ENCODE measurements at regions not wholly inside any gene's neighbourhood (a gene's known extent, or its start where the extent isn't known, plus 50 kb on each side); places are given as distances from the start of the nearest gene placed in this dataset.
"Not testable (repeated sequence)": the region's sequence is repeated elsewhere in the genome, so short reads cannot be mapped to it uniquely, and the experiment has no call there.

DNA sequence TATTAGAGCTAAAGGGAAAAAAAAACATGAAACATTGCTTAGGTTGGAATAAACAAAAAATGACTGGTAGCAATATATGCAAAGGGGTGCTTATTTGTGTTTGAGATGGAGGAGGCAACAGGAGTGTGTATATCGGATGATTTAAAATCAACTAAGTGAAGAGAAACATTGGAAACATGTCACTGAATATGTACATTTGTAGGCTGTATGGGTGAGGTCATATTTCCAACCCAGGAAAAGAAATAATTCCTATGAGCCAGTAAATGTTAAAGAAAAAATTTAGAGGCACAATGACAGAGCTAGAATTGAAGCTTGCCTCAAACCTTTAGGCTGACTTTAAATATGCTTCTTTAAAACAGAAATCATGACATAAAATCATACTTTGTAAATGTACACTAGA lies 709.0 kb upstream of the SEMA3D start:
- Histone ChIP-seq H2AFZ (ENCODE audit: insufficient read depth, low read length, poor library complexity) (no peak overlapping the region), H3K79me1 (ENCODE audit: low read length) (no peaks in the 10 kb centered on the region), H3K4me1 (ENCODE audit: control insufficient read depth in 1 of 2, insufficient read depth in 2 of 2, low read length in 2 of 2) (no peaks in the 10 kb centered on the region), H2AK5ac (ENCODE audit: low read length) (no peak overlapping the region), H2BK120ac (ENCODE audit: insufficient read depth, low read length, poor library complexity) (no peak overlapping the region), H3K4me3 (ENCODE audit: low read depth, low read length) (no peak overlapping the region), H4K8ac (ENCODE audit: low read depth, low read length) (no peak overlapping the region), H4K12ac (ENCODE audit: low read depth, low read length) (no peak overlapping the region), H3K9ac (ENCODE audit: low read length) (no peak overlapping the region), H3K4me2 (ENCODE audit: low read length) (no peak overlapping the region), H3K18ac (ENCODE audit: low read length) (no peak overlapping the region), H3K9me3 (ENCODE audit: insufficient read depth, low read depth, low read length) (no peaks in the 10 kb centered on the region), H4K91ac (ENCODE audit: low read depth, low read length) (no peak overlapping the region), H3K36me3 (ENCODE audit: control insufficient read depth in 1 of 2, insufficient read depth in 2 of 2, low read length in 2 of 2) (no peaks in the 10 kb centered on the region), H3K79me2 (ENCODE audit: control insufficient read depth, insufficient read depth, low read length, poor library complexity) (no peaks in the 10 kb centered on the region), H3K14ac (ENCODE audit: low read length) (no peak overlapping the region), H2BK12ac (ENCODE audit: low read length) (no peak overlapping the region), H3K27ac (ENCODE audit: low read depth, low read length) (no peak overlapping the region), H3K23ac (ENCODE audit: low read length) (no peak overlapping the region), H3K27me3 (ENCODE audit: insufficient read depth, low read length) (no peaks in the 10 kb centered on the region), H3K4ac (ENCODE audit: low read depth, low read length) (no peak overlapping the region), H2BK5ac (ENCODE audit: low read depth, low read length, poor library complexity) (no peak overlapping the region)
- DNase-seq, result no peak
- no CpG with 5 or more reads among the region's 1 CpG for WGBS (ENCODE audit: extremely low coverage, insufficient coverage, insufficient read length)

DNA sequence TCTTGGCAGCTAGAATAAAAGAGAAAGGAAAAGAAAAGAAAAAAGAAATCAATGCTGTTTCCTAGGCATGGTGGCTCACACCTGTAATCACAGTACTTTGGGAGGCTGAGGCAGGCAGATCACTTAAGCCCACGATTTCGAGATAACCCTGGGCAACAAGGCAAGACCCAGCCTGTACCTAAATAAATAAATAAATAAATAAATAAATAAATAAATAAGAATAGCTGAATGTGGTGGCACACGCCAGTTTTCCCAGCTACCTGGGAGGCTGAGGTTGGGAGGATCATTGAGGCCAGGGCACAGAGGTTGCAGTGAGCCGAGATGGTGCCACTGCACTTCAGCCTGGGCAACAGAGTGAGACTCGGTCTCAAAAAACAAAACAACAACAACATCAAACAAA lies 705.0 kb upstream of the SEMA3D start:
- not testable (repeated sequence) for H3K4ac ChIP-seq (ENCODE audit: low read depth, low read length); H3K79me1 ChIP-seq (ENCODE audit: low read length); H3K23ac ChIP-seq (ENCODE audit: low read length); H3K79me2 ChIP-seq (ENCODE audit: control insufficient read depth, insufficient read depth, low read length, poor library complexity); H3K4me3 ChIP-seq (ENCODE audit: low read depth, low read length); H2AFZ ChIP-seq (ENCODE audit: insufficient read depth, low read length, poor library complexity); H3K18ac ChIP-seq (ENCODE audit: low read length); H2BK120ac ChIP-seq (ENCODE audit: insufficient read depth, low read length, poor library complexity); DNase-seq; H4K91ac ChIP-seq (ENCODE audit: low read depth, low read length); H3K9ac ChIP-seq (ENCODE audit: low read length); H2BK12ac ChIP-seq (ENCODE audit: low read length); H3K36me3 ChIP-seq (ENCODE audit: control insufficient read depth in 1 of 2, insufficient read depth in 2 of 2, low read length in 2 of 2); H4K12ac ChIP-seq (ENCODE audit: low read depth, low read length); H3K9me3 ChIP-seq (ENCODE audit: insufficient read depth, low read depth, low read length); H2AK5ac ChIP-seq (ENCODE audit: low read length); H3K14ac ChIP-seq (ENCODE audit: low read length); H2BK5ac ChIP-seq (ENCODE audit: low read depth, low read length, poor library complexity); H4K8ac ChIP-seq (ENCODE audit: low read depth, low read length); H3K4me1 ChIP-seq (ENCODE audit: control insufficient read depth in 1 of 2, insufficient read depth in 2 of 2, low read length in 2 of 2); H3K4me2 ChIP-seq (ENCODE audit: low read length); H3K27ac ChIP-seq (ENCODE audit: low read depth, low read length); H3K27me3 ChIP-seq (ENCODE audit: insufficient read depth, low read length)
- no CpG with 5 or more reads among the region's 5 CpGs for WGBS (ENCODE audit: extremely low coverage, insufficient coverage, insufficient read length)

GRCh38 chr7:85890244-85890811 lies 703.5 kb upstream of the SEMA3D start:
- Histone ChIP-seq H4K8ac (ENCODE audit: low read depth, low read length) (no peak overlapping the region), H3K27ac (ENCODE audit: low read depth, low read length) (no peak overlapping the region), H2AFZ (ENCODE audit: insufficient read depth, low read length, poor library complexity) (no peak overlapping the region)

GRCh38 chr7:85887133-85887532 lies 700.3 kb upstream of the SEMA3D start:
- Histone ChIP-seq H2BK5ac (ENCODE audit: low read depth, low read length, poor library complexity) (no peak overlapping the region), H3K27ac (ENCODE audit: low read depth, low read length) (no peak overlapping the region), H3K23ac (ENCODE audit: low read length) (no peak overlapping the region), H3K9ac (ENCODE audit: low read length) (no peak overlapping the region), H3K4me3 (ENCODE audit: low read depth, low read length) (no peak overlapping the region), H3K36me3 (ENCODE audit: control insufficient read depth in 1 of 2, insufficient read depth in 2 of 2, low read length in 2 of 2) (no peaks in the 10 kb centered on the region), H3K9me3 (ENCODE audit: insufficient read depth, low read depth, low read length) (no peaks in the 10 kb centered on the region), H3K18ac (ENCODE audit: low read length) (no peak overlapping the region), H3K79me1 (ENCODE audit: low read length) (no peaks in the 10 kb centered on the region), H2AFZ (ENCODE audit: insufficient read depth, low read length, poor library complexity) (no peak overlapping the region), H3K14ac (ENCODE audit: low read length) (no peak overlapping the region), H4K12ac (ENCODE audit: low read depth, low read length) (no peak overlapping the region), H4K8ac (ENCODE audit: low read depth, low read length) (no peak overlapping the region), H4K91ac (ENCODE audit: low read depth, low read length) (no peak overlapping the region), H2BK12ac (ENCODE audit: low read length) (no peak overlapping the region), H3K4me2 (ENCODE audit: low read length) (no peak overlapping the region), H2AK5ac (ENCODE audit: low read length) (no peak overlapping the region), H3K4me1 (ENCODE audit: control insufficient read depth in 1 of 2, insufficient read depth in 2 of 2, low read length in 2 of 2) (no peaks in the 10 kb centered on the region), H3K4ac (ENCODE audit: low read depth, low read length) (no peak overlapping the region), H2BK120ac (ENCODE audit: insufficient read depth, low read length, poor library complexity) (no peak overlapping the region), H3K79me2 (ENCODE audit: control insufficient read depth, insufficient read depth, low read length, poor library complexity) (no peaks in the 10 kb centered on the region), H3K27me3 (ENCODE audit: insufficient read depth, low read length) (no peaks in the 10 kb centered on the region)
- no peak for DNase-seq

More at GRCh38 chr7:85890244-85890811, 703.5 kb upstream of the SEMA3D start:
- Histone ChIP-seq H3K23ac (ENCODE audit: low read length) (no peak overlapping the region), H2BK120ac (ENCODE audit: insufficient read depth, low read length, poor library complexity) (no peak overlapping the region), H4K12ac (ENCODE audit: low read depth, low read length) (no peak overlapping the region), H3K18ac (ENCODE audit: low read length) (no peak overlapping the region), H3K4me3 (ENCODE audit: low read depth, low read length) (no peak overlapping the region), H3K36me3 (ENCODE audit: control insufficient read depth in 1 of 2, insufficient read depth in 2 of 2, low read length in 2 of 2) (no peaks in the 10 kb centered on the region), H2AK5ac (ENCODE audit: low read length) (no peak overlapping the region), H3K14ac (ENCODE audit: low read length) (no peak overlapping the region), H2BK12ac (ENCODE audit: low read length) (no peak overlapping the region), H3K4me2 (ENCODE audit: low read length) (no peak overlapping the region), H3K9me3 (ENCODE audit: insufficient read depth, low read depth, low read length) (no peaks in the 10 kb centered on the region), H3K27me3 (ENCODE audit: insufficient read depth, low read length) (no peaks in the 10 kb centered on the region), H4K91ac (ENCODE audit: low read depth, low read length) (no peak overlapping the region), H2BK5ac (ENCODE audit: low read depth, low read length, poor library complexity) (no peak overlapping the region), H3K79me1 (ENCODE audit: low read length) (no peaks in the 10 kb centered on the region), H3K9ac (ENCODE audit: low read length) (no peak overlapping the region), H3K4ac (ENCODE audit: low read depth, low read length) (no peak overlapping the region), H3K79me2 (ENCODE audit: control insufficient read depth, insufficient read depth, low read length, poor library complexity) (no peaks in the 10 kb centered on the region), H3K4me1 (ENCODE audit: control insufficient read depth in 1 of 2, insufficient read depth in 2 of 2, low read length in 2 of 2) (no peaks in the 10 kb centered on the region)
- peak in 1 of 2 donors; percentile 55 for DNase-seq

All from trophoblast cell (in vitro differentiated cells and primary cell).